Tibial artery (tissue), 4 donors: ENCODE measurements at regions not wholly inside any gene's neighbourhood (a gene's known extent, or its start where the extent isn't known, plus 50 kb on each side); places are given as distances from the start of the nearest gene placed in this dataset.

Experiments used
- DNase-seq, 2 donors: peaks; one replicate each; pipeline ENCODE4 v3.0.0-alpha.2; 2019
- H3K27ac ChIP-seq, 2 donors: fragments of 200-600 bp; sonication (generic) in 1 of 2; 1 replicate in 1 of 2; 2 replicates in 1 of 2; pipeline ENCODE4 v1.5.1; 2018 to 2019; ENCODE audit warnings: mild to moderate bottlenecking in 1 of 2
- H3K27me3 ChIP-seq, 2 donors: fragments of 200-600 bp; sonication (generic) in 1 of 2; one replicate each; pipeline versions ENCODE4 v1.5.1 to v1.6.0; 2016 to 2019
- H3K36me3 ChIP-seq, 3 donors: fragments of 200-600 bp; sonication (generic) in 2 of 3; one replicate each; pipeline ENCODE4 v1.5.1; 2016 to 2019; ENCODE audit warnings: mild to moderate bottlenecking in 2 of 3
- H3K4me1 ChIP-seq, 4 donors: fragments of 200-600 bp; sonication (generic) in 2 of 4; 1 replicate in 3 of 4; 2 replicates in 1 of 4; pipeline ENCODE4 v1.5.1; 2016 to 2019
- H3K4me3 ChIP-seq, 2 donors: fragments of 200-600 bp; sonication (generic) in 1 of 2; 1 replicate in 1 of 2; 2 replicates in 1 of 2; pipeline ENCODE4 v1.5.1; 2018 to 2019; ENCODE audit warnings: mild to moderate bottlenecking in 2 of 2
- H3K9me3 ChIP-seq, 3 donors: fragments of 200-600 bp; sonication (generic) in 1 of 3; one replicate each; pipeline ENCODE4 v1.5.1; 2016 to 2019
- CTCF ChIP-seq, 2 experiments: fragments of 200-600 bp in 1 of 2; fragments of 450-650 bp in 1 of 2; IDR thresholded peaks; one replicate each; pipeline ENCODE4 v1.5.1; 2017 to 2019; ENCODE audit warnings: antibody characterized with exemption in 2 of 2, mild to moderate bottlenecking in 1 of 2, moderate library complexity in 1 of 2
- intact Hi-C: fragments of 100-400 bp; cut with DNase I; formaldehyde crosslinking; loops from one replicate; pipeline ENCODE4 v1.15.0; 2023; ENCODE audit warnings: low total_unique reads

- no peaks in the 10 kb centered on the region for H3K4me1 ChIP-seq
- H3K27ac ChIP-seq: no peak overlapping the region
- no peak for DNase-seq
- TF ChIP-seq CTCF (IDR thresholded peaks at IDR 0.05): no peak
- H3K4me3 ChIP-seq: no peak overlapping the region
- peaks cover 0 to 11% of the 10 kb centered on the region in 2 donors for H3K27me3 ChIP-seq
- intact Hi-C loops: no loop called here
- H3K36me3 ChIP-seq: no peaks in the 10 kb centered on the region
- peaks cover 0 to 13% (median 0%) of the 10 kb centered on the region in 3 donors for H3K9me3 ChIP-seq
Observed at GRCh38 chr4:181645489-181645888, 597.7 kb upstream of the TENM3 start.

DNA sequence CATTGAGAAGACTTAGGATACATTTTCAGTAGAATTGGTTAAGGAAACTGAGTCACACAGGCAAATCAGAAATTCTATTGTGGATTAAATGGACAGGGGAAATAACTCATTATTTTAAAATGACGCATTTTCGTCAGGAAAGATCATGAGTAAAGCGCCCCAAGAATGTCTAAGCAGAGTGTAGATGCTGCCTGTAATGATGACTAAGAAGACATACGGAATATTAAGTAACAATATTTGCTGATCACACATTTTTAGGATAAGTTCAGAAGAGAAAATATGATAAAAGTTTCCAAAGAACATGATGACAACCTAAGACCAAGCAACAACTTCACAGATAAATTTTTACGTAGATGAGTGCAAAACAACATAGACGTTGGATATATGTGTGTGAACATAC is 596.3 kb upstream of the TENM3 start:
- no peak overlapping the region for H3K4me3 ChIP-seq
- no peaks in the 10 kb centered on the region for H3K36me3 ChIP-seq
- TF ChIP-seq CTCF (IDR thresholded peaks at IDR 0.05): no peak
- intact Hi-C loops: no loop called here
- peaks cover 0 to 13% (median 0%) of the 10 kb centered on the region in 3 donors for H3K9me3 ChIP-seq
- no peak overlapping the region for H3K27ac ChIP-seq
- peaks cover 0 to 11% of the 10 kb centered on the region in 2 donors for H3K27me3 ChIP-seq
- H3K4me1 ChIP-seq: no peaks in the 10 kb centered on the region
- DNase-seq: no peak

DNA sequence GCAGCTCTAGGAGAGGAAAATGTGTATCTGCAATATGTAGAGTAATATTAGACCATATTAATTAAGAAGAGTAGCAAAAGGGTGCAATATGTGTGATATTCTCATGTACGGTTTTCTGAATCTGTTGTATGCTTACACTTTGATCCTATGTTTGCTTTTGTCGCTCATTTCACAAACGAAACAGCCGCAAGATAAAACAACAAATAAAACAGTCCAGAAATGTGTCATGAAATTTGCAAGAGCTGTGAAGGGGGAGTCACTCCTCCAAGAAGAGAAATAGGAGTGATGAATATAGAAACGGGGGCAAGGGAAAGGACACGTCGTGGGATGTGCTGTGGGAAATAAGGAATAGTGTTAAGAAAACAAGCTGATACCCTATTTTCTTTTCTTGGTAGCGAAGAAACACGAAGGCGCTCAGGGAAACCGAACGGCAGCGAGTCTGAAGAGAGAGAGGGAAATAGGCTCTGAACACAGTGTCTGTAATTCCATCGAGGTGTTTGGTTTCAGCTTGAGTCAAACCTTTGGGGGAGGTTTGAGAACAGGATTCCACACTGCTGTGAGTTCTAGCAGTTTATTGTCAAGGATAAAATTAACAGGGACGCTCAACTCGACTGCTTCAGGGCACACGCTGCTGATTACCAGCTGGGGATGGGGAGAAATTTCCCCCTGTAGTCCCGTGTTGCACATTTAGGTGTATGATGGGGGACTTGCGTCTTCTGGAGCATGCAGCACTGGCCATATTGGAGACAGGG is 595.6 kb upstream of the TENM3 start:
- Histone ChIP-seq H3K27me3 (peaks cover 0 to 11% of the 10 kb centered on the region in 2 donors), H3K36me3 (no peaks in the 10 kb centered on the region), H3K27ac (no peak overlapping the region), H3K4me3 (no peak overlapping the region), H3K4me1 (no peaks in the 10 kb centered on the region), H3K9me3 (peaks cover 0 to 6% (median 0%) of the 10 kb centered on the region in 3 donors)
- intact Hi-C loops: no loop called here
- DNase-seq: no peak
- no peak for TF ChIP-seq CTCF (IDR thresholded peaks at IDR 0.05)

- Histone ChIP-seq H3K36me3 (no peaks in the 10 kb centered on the region), H3K27ac (no peak overlapping the region), H3K27me3 (peaks cover 0 to 4% of the 10 kb centered on the region in 2 donors), H3K4me3 (no peak overlapping the region), H3K9me3 (no peaks in the 10 kb centered on the region), H3K4me1 (no peaks in the 10 kb centered on the region)
- DNase-seq: no peak
- no peak for TF ChIP-seq CTCF (IDR thresholded peaks at IDR 0.05)
- intact Hi-C loops: no loop called here
Observed at GRCh38 chr4:181650033-181650825, 593.0 kb upstream of the TENM3 start.

DNA sequence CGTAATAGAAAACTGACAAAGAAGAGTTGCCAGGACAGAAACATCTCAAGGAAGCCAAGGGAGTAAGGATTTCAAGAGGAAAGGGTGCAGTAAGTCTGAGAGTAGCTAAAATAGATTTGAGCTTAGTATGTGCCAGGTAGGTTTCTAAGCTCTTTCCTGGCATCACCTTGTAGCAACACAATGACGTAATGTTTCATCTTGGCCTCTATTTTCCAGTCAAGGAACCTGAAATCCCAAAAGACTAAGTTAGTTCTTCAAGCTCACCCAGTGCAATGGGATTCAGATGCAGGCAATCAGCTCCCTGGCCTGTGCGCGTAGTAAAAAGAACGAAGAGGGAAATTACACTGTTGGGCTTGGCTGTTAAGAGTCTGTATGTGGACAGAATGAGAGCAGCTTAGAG is 586.5 kb upstream of the TENM3 start:
- no peak overlapping the region for H3K27ac ChIP-seq
- intact Hi-C loops: no loop called here
- DNase-seq: no peak

More for the DNA sequence above, 586.5 kb upstream of the TENM3 start:
- H3K36me3 ChIP-seq: no peaks in the 10 kb centered on the region
- H3K9me3 ChIP-seq: no peaks in the 10 kb centered on the region
- no peaks in the 10 kb centered on the region for H3K4me1 ChIP-seq
- H3K27me3 ChIP-seq: no peaks in the 10 kb centered on the region
- H3K4me3 ChIP-seq: no peak overlapping the region
- TF ChIP-seq CTCF (IDR thresholded peaks at IDR 0.05): no peak
